ENCODE measurements at regions not wholly inside any gene's neighbourhood (a gene's known extent, or its start where the extent isn't known, plus 50 kb on each side); places are given as distances from the start of the nearest gene placed in this dataset.
A peak's percentile ranks its signal among the peaks of the same experiment; 100 is the strongest.

DNA sequence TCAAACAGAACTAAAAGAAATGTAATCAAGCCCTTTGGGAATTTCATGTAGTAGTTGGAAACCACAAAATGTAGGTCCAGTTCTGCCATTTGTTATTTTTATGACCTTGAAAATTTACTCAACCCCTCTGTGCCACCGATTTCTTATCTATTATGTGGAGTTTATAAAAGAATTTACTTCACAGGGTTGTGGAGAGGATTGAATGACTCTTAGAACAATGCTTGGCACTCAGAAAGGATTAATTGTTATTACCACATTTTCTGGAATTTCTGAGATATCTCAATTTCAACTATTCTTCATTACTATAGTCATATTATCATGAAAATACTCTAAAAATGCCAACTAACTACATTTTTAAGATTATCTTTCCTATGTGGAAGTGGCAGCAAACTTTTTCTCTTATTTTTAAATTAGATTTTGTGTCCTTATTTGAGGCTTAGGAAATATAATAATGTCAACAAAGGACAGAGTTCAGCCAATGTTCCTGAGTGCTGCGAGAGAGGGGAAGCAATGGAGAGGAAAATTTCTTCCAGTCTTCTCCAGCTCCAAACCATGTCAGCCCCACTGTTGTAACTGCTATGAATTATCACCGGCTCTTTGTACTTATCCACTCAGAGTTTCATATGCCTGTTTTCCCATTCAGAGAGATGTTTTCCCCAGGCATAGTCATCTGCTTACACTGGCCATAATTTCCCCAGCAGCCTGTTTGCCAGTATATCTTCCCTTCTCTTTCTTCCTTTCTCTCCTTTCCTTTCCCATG, 525.6 kb downstream of the SPATA31D1 start:
- no peak for DNase-seq

GRCh38 chr9:82518868-82519267, 530.3 kb downstream of the SPATA31D1 start:
- no peak for DNase-seq

GRCh38 chr9:82519332-82519731, 530.8 kb downstream of the SPATA31D1 start:
- no peak for DNase-seq

DNA sequence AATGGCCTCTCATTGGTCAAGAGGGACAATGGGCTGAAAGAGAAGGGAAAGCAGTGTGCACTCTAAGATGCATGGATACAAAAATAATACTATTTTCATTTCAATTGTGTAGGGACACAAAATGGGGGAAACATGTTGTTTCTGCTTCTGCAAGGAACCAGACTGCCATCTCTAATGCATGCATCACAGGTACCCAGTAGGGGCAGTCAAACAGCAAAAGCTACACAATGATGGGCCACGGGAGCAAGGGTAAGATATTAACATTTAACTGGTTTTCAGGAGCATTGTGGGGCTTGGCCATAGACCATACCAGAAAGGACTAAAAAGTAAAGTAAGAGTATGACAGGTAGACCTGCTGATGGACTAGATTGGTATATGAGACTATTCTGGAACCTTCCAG, 535.8 kb downstream of the SPATA31D1 start:
- DNase-seq: no peak

DNA sequence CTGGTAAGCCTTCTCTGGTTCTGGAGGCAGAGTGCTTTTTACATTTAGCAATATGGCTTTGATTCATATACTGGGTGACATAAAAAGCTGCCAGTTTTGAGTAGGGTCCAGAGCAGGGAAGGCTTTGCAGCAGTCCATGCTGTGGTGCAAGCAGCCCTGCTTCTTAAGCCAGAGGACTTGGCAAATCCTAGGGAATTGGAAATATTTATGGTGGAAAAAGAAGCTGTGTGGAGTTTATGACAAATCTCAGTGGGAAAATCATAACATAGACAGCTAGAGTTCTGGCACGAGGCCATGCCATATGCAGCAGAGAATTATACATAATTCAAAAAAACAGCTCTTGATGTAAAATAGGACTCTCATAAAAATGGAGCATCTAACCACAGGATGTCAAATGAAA, 536.4 kb downstream of the RASEF start:
- DNase-seq: no peak

- DNase-seq: no peak
These were observed 531.1 kb downstream of the RASEF start for GRCh38 chr9:82531795-82532194.

DNA sequence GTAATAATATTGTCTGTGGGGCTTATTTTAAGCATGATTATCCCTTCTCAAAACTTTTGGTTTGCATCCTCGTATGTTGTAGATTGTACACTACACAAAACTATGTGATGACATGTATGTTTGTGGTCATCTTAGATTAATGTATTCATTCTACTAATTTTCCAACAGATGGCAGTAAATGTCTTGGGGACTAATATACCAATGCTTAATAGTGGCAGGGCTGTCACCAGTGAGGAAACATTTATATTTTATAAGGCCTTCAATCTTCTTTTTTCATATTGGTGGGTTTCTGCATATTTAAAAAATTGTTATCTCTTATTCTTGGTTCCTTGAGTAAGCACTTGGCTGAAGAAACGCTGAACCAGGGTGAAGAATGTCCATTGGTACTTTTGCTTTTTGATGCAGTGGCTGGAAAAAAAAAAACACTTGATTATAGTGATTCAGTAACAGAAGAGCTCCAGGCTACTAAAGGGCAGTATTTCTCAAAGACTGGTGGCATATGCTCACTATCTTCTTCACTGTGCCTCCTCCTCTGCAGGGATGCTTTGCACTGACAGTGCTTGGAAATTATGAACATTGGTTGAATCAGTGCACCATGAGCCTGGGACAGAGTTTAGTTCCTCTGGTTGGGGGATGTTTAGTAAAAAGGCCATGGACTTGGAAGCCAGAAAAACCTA, 530.3 kb downstream of the RASEF start:
- DNase-seq: peak; percentile 12

DNA sequence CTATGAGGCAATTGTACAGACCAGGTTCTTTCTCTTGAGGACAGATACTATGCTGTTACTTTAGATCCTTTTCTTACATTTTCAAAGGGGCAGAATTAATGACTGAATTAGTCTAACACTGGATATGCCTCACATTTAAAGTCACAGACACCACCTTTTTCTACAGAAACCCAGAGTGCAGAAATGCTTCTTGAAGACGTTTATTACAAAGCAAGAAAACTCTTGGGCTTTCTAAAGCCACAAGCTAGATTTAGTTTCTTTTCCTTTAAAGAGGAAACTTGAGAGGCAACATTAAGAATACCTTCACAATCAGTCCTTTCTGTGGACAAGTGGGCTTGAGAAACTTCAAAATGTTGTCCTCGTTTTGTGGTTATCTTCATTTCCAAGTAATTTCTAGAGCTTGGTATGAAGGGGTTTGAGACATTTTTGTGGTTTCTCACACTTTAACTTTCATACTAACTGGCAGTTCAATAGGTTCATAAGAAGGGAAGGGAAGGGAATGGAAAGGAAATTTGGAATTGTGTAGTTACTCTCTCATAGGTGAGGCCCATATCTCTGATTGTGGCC, 527.4 kb downstream of the RASEF start:
- no peak for DNase-seq

DNA sequence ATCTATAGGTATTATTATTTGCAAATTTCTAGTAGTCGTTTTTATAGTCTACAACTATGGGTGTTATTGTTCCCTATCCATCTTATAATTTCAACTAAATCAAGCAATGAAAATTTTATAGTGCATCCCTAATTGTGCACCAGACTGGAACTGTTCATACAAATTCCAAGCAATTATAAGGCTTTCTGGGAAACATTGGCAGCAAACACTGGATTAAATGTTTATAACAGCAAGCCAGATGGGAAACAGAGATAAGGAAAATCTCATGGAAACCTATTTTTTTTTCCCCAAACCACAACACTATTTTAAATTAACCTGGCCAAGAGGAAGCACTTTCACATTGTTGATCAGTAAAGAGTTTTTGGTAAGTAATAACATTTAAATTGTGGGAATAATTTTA, 524.3 kb downstream of the RASEF start:
- no peak for DNase-seq

- DNase-seq: no peak
These were observed 523.8 kb downstream of the RASEF start for GRCh38 chr9:82539146-82539545.

DNA sequence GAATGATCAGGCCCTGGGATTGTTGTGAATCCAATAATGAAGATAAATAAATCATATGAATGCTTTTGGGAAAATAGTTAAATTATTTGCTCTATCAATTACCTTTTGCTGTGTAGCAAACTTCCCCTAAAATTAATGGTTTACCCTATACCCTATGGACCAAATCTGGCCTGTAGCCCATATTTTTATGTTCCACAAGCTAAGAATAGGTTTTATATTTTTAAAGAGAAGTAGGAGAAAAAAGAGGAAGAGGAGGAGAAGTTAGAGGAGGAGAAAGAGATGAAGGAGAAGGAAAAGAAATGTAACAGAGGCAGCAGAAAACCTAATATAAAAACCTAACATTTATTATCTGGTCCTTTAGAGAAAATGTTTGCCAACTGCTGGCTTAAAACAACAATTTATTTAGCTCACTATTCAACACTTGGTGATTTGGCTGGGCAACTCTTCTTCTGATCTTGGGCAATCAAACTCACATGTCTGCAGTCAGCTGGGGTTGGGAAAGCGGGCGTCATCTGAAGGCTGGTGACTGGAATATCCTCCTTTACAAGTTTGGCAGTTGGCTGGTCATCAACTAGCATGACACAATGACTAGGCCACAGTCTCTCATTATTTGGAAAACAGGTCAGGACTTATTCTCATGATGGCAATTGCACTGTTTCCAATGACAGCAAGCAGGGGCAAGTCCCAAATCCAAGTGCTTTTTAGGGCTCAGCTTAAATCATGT, 522.9 kb downstream of the RASEF start:
- DNase-seq: no peak

GRCh38 chr9:82543726-82544125, 519.2 kb downstream of the RASEF start:
- no peak for DNase-seq

GRCh38 chr9:82546136-82546535, 516.8 kb downstream of the RASEF start:
- DNase-seq: no peak

- DNase-seq: no peak
These were observed 514.9 kb downstream of the RASEF start for GRCh38 chr9:82547995-82548394.

GRCh38 chr9:82549174-82549821, 513.6 kb downstream of the RASEF start:
- no peak for DNase-seq

DNA sequence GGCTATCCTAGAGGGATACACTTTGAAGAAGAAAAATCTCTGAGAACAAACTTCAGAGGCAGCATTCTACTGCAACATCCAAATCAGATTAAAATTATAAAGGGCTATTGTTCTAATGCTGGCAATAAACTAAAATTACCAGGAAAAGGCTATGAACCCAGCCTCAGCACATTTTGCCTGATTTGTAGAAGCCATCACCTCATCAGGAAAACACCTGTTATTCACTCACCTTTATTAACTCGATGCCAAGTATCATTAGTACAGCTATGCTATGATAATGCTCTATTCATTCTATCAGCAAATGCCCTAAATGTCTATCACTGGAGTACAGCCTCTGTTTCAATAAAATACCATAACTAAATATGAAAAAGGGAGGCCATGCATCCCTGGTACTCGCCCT, 510.2 kb downstream of the RASEF start:
- no peak for DNase-seq

GRCh38 chr9:82553654-82554366, 509.1 kb downstream of the RASEF start:
- no peak for DNase-seq

DNA sequence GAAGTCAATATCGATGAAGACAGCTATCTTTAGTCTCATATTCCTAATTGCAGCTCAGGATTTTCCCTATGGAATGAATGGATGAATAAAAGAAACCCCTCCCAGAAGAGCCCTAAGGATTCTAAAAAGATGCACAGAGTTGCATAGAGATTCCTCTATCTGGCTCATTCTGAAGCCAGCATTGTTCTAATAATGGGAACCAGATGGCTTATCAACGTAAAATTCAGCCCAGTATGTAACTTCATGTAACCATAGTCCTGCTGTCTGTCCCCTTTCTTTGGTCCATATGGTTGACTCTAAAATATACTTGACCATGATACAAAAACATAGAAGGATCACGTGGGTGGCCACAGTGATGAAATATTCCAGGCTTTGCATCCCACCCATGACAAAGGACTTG, 508.6 kb downstream of the RASEF start:
- no peak for DNase-seq

DNA sequence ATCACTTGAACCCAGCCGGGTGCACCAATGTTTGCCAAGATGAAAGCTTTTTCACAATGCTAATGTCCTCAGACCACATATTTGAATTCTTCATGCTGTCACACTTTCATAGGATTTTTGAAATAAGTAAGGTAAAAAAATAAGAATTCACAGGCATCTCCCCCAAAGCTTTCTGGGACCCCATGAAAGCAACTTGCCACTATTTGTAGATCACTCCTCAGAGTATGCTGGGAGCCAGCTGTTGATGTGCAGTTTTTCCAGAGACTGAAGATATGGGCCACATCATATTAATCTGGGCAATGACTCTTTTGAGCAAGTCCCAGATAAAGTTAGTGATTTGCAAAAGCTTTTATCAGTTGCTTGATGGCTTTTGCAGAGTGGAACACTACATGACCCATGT, 507.9 kb downstream of the RASEF start:
- DNase-seq: no peak

DNA sequence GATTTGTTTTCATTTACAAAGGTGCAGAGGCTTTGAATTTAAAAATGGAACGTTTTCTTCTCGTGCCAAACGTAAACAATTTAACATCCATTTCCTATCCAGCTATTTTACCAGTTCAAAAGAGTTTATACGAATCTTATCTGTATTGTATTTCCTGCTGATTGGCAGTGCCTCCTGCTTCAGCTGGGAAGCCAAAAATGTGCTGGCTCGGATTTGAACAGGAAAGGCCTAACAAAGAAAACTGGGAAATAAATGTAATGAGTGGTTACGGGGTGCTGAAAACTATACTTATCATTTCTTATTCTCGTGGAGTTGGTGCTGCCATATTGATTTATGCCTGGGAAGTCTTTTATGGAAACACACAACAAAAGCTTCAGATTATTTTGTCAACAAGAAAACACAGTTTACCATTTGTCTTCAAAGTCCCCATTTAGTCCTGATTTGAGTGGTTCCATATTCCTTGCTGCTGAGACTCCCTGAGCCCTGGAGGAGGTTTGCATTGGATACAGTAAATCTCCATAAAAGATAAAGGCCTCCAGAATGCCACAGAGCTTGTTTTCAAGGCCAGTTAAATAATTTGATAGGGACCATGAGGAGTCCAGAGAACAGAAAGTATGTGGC, 507.4 kb downstream of the RASEF start:
- peak; percentile 38 for DNase-seq

- DNase-seq: no peak
These were observed 504.6 kb downstream of the RASEF start for GRCh38 chr9:82558346-82558745.

Measured in COR-L47 (cell line).